ENCODE measurements at regions not wholly inside any gene's neighbourhood (a gene's known extent, or its start where the extent isn't known, plus 50 kb on each side); places are given as distances from the start of the nearest gene placed in this dataset.

DNA sequence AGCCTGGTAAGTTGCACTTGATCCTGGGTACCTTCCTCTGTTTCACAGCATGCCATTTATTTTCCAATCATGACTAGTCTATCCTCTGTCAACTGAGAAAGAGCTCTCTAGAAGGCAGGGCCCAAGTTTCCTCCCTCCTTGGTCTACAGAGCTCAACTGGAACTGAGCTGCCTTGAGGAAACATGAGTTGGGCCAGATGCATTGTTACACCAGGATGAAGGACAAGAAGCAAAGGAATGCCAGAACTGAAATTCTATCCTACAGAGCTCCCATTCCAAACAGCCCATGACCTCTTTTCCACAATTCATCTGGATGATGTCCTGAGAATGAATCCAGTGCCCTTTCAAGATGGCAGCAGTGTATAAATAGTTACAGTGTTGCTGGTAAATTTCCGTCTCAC, 66.7 kb upstream of the E2F3 start:
- no peak overlapping the region for H2AFZ ChIP-seq (ENCODE audit: low read length)
- no peaks in the 10 kb centered on the region for H3K79me2 ChIP-seq (ENCODE audit: low read length)
- no peaks in the 10 kb centered on the region for H3K36me3 ChIP-seq (ENCODE audit: low read depth, low read length)
- intact Hi-C loops (cut with micrococcal nuclease), result no loop called here
- no peaks in the 10 kb centered on the region for H3F3A ChIP-seq (ENCODE audit: low read length, unreplicated experiment)
- no peak overlapping the region for H3K4me3 ChIP-seq (ENCODE audit: low read length)
- no peak for ATAC-seq
- no peaks in the 10 kb centered on the region for H3K9me2 ChIP-seq (replicated peaks; ENCODE audit: low read length)
- ChIA-PET POLR2A (ENCODE audit: unreplicated experiment) (no interaction called here), CTCF (no interaction called here)
- no peaks in the 10 kb centered on the region for H4K20me1 ChIP-seq (ENCODE audit: low read length)
- H3K27ac ChIP-seq (ENCODE audit: low read length), result no peak overlapping the region
- BruUV-seq (replicated peaks), result no TSS peak
- no peaks in the 10 kb centered on the region for H3K4me1 ChIP-seq (ENCODE audit: insufficient read depth, low read length)
- no peak overlapping the region for H3K9ac ChIP-seq (ENCODE audit: low read length)
- peaks cover 45% of the 10 kb centered on the region for H3K27me3 ChIP-seq (ENCODE audit: low read length)
- no peaks in the 10 kb centered on the region for H3K9me3 ChIP-seq (ENCODE audit: low read length)
- DNase-seq, result no peak
- no peak overlapping the region for H3K4me2 ChIP-seq (ENCODE audit: low read length)
- TF ChIP-seq EZH2phosphoT487 (IDR thresholded peaks at IDR 0.05; ENCODE audit: borderline replicate concordance, low read length) (no peak), EZH2 (IDR thresholded peaks at IDR 0.05; ENCODE audit: low read length, unreplicated experiment) (no peak)
- TF ChIP-seq, protein P1, sequence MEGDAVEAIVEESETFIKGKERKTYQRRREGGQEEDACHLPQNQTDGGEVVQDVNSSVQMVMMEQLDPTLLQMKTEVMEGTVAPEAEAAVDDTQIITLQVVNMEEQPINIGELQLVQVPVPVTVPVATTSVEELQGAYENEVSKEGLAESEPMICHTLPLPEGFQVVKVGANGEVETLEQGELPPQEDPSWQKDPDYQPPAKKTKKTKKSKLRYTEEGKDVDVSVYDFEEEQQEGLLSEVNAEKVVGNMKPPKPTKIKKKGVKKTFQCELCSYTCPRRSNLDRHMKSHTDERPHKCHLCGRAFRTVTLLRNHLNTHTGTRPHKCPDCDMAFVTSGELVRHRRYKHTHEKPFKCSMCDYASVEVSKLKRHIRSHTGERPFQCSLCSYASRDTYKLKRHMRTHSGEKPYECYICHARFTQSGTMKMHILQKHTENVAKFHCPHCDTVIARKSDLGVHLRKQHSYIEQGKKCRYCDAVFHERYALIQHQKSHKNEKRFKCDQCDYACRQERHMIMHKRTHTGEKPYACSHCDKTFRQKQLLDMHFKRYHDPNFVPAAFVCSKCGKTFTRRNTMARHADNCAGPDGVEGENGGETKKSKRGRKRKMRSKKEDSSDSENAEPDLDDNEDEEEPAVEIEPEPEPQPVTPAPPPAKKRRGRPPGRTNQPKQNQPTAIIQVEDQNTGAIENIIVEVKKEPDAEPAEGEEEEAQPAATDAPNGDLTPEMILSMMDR (conservative IDR thresholded peaks at IDR 0.05; ENCODE audit: low read depth, low read length), result no peak

DNA sequence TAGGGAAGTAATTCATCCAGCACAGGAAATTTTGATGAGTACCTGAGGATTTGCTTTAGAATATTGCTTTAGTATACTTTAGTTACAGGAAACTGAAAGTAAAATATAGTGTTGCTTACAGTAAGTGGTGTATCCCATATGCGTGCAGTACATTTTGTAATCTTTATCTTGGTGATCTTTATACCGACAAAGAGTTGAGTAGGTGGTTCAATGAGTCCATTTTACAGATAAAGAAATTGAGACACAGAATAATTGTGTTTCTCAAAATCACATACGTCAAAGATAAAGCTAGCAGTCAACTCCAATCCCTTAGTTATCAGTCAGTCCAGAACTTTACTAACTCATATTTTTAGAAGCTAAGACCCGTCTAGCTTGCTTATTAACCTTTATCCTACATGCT, 65.8 kb upstream of the E2F3 start:
- Histone ChIP-seq H3K27me3 (ENCODE audit: low read length) (peaks cover 40% of the 10 kb centered on the region; the same call in 1 of the 2 replicates), H3K79me2 (ENCODE audit: low read length) (no peaks in the 10 kb centered on the region), H3K4me3 (ENCODE audit: low read length) (no peak overlapping the region), H3K36me3 (ENCODE audit: low read depth, low read length) (no peaks in the 10 kb centered on the region), H3F3A (ENCODE audit: low read length, unreplicated experiment) (no peaks in the 10 kb centered on the region), H3K27ac (ENCODE audit: low read length) (no peak overlapping the region), H3K4me2 (ENCODE audit: low read length) (no peak overlapping the region), H3K9me2 (replicated peaks; ENCODE audit: low read length) (no peaks in the 10 kb centered on the region), H3K9me3 (ENCODE audit: low read length) (no peaks in the 10 kb centered on the region), H3K9ac (ENCODE audit: low read length) (no peak overlapping the region), H2AFZ (ENCODE audit: low read length) (no peak overlapping the region), H4K20me1 (ENCODE audit: low read length) (no peaks in the 10 kb centered on the region), H3K4me1 (ENCODE audit: insufficient read depth, low read length) (no peaks in the 10 kb centered on the region)
- TF ChIP-seq, protein P1 (conservative IDR thresholded peaks at IDR 0.05; ENCODE audit: low read depth, low read length), result no peak
- TF ChIP-seq EZH2phosphoT487 (IDR thresholded peaks at IDR 0.05; ENCODE audit: borderline replicate concordance, low read length) (no peak), EZH2 (IDR thresholded peaks at IDR 0.05; ENCODE audit: low read length, unreplicated experiment) (no peak)
- intact Hi-C loops (cut with micrococcal nuclease), result no loop called here
- no TSS peak for BruUV-seq (replicated peaks)
- POLR2A ChIA-PET (ENCODE audit: unreplicated experiment), result no interaction called here
- ATAC-seq, result no peak
- DNase-seq, result no peak
- CTCF ChIA-PET, result no interaction called here

DNA sequence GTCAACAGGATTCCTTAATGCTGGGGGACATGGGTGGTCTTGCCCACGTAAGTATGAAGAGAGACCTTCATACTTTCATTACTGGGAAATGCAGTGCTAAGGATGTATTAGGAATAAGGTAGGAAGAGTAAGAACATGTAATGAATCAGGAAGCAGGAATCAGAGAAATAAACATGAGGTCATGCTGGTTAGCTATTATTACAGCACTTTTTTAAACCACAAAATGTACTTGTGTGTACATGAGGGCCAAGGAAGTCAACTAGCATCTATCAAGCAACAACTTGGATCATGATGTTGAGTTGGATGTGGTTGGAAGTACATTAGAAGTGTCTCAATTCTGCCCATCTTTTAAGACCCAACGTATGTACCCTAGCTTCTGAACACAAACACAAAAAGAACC, 63.5 kb upstream of the E2F3 start:
- ATAC-seq, result no peak
- no peaks in the 10 kb centered on the region for H4K20me1 ChIP-seq (ENCODE audit: low read length)
- BruUV-seq (replicated peaks), result no TSS peak
- H3K9ac ChIP-seq (ENCODE audit: low read length), result no peak overlapping the region
- no peaks in the 10 kb centered on the region for H3K4me1 ChIP-seq (ENCODE audit: insufficient read depth, low read length)
- no peak overlapping the region for H2AFZ ChIP-seq (ENCODE audit: low read length)
- no peak for DNase-seq
- no peaks in the 10 kb centered on the region for H3K9me3 ChIP-seq (ENCODE audit: low read length)
- H3K9me2 ChIP-seq (replicated peaks; ENCODE audit: low read length), result no peaks in the 10 kb centered on the region
- no peak overlapping the region for H3K27ac ChIP-seq (ENCODE audit: low read length)
- peaks cover 24% of the 10 kb centered on the region; the same call in 1 of the 2 replicates for H3K27me3 ChIP-seq (ENCODE audit: low read length)
- ChIA-PET POLR2A (ENCODE audit: unreplicated experiment) (no interaction called here), CTCF (no interaction called here)
- TF ChIP-seq, protein P1 (conservative IDR thresholded peaks at IDR 0.05; ENCODE audit: low read depth, low read length), result no peak
- TF ChIP-seq EZH2 (IDR thresholded peaks at IDR 0.05; ENCODE audit: low read length, unreplicated experiment) (no peak), EZH2phosphoT487 (IDR thresholded peaks at IDR 0.05; ENCODE audit: borderline replicate concordance, low read length) (no peak)
- intact Hi-C loops (cut with micrococcal nuclease), result no loop called here
- no peak overlapping the region for H3K4me3 ChIP-seq (ENCODE audit: low read length)
- H3K79me2 ChIP-seq (ENCODE audit: low read length), result no peaks in the 10 kb centered on the region
- no peaks in the 10 kb centered on the region for H3K36me3 ChIP-seq (ENCODE audit: low read depth, low read length)
- H3K4me2 ChIP-seq (ENCODE audit: low read length), result no peak overlapping the region
- no peaks in the 10 kb centered on the region for H3F3A ChIP-seq (ENCODE audit: low read length, unreplicated experiment)
